HEK293T (cell line): ENCODE measurements at regions not wholly inside any gene's neighbourhood (a gene's known extent, or its start where the extent isn't known, plus 50 kb on each side); places are given as distances from the start of the nearest gene placed in this dataset.

Source experiments
- CTCF ChIA-PET: fragments of 350-600 bp; formaldehyde crosslinking; extraction: SDS; loops from one replicate; lab custom pipeline; 2021; ENCODE audit warnings: antibody characterized with exemption, inconsistent platforms; lab: Yijun Ruan, JAX
- POLR2A ChIA-PET: fragments of 350-600 bp; formaldehyde crosslinking; extraction: SDS; loops from one replicate; lab custom pipeline; 2020; ENCODE audit warnings: antibody characterized with exemption, inconsistent platforms; lab: Yijun Ruan, JAX
- DNase-seq: peaks from one replicate; pipeline ENCODE4 v3.0.0; 2012; ENCODE audit warnings: mixed read lengths; ENCODE audit errors: extremely low spot score
- ARNT ChIP-seq: fragments of 450-650 bp; IDR thresholded peaks from 2 replicates; pipeline ENCODE4 v1.6.1; 2017; ENCODE audit warnings: mild to moderate bottlenecking
- BHLHE40 ChIP-seq: fragments of 450-650 bp; IDR thresholded peaks from 2 replicates; pipeline ENCODE4 v1.6.1; 2016; ENCODE audit warnings: mild to moderate bottlenecking, moderate library complexity, borderline replicate concordance
- CTBP1 ChIP-seq: fragments of 450-650 bp; IDR thresholded peaks from 2 replicates; pipeline ENCODE4 v1.6.1; 2016; ENCODE audit warnings: borderline replicate concordance
- ELF4 ChIP-seq: fragments of 450-650 bp; IDR thresholded peaks from 2 replicates; pipeline ENCODE4 v1.6.1; 2017; ENCODE audit warnings: antibody characterized with exemption
- FOXA1 ChIP-seq: fragments of 450-650 bp; IDR thresholded peaks from 2 replicates; pipeline ENCODE4 v1.6.1; 2016; ENCODE audit warnings: mild to moderate bottlenecking
- FOXK2 ChIP-seq: fragments of 450-650 bp; IDR thresholded peaks from 2 replicates; pipeline ENCODE4 v1.6.1; 2016; ENCODE audit warnings: mild to moderate bottlenecking
- FOXM1 ChIP-seq: fragments of 450-650 bp; IDR thresholded peaks from 2 replicates; pipeline ENCODE4 v1.6.1; 2017; ENCODE audit warnings: mild to moderate bottlenecking, borderline replicate concordance
- HDGF ChIP-seq: fragments of 450-650 bp; IDR thresholded peaks from 2 replicates; pipeline ENCODE4 v1.6.1; 2017; ENCODE audit warnings: antibody characterized with exemption, borderline replicate concordance
- L3MBTL2 ChIP-seq: fragments of 450-650 bp; conservative IDR thresholded peaks from 2 replicates; pipeline ENCODE4 v1.6.1; 2016; ENCODE audit warnings: mild to moderate bottlenecking
- LEF1 ChIP-seq: fragments of 450-650 bp; IDR thresholded peaks from 2 replicates; pipeline ENCODE4 v1.6.1; 2017; ENCODE audit warnings: mild to moderate bottlenecking, borderline replicate concordance
- NFRKB ChIP-seq: fragments of 450-650 bp; IDR thresholded peaks from 2 replicates; pipeline ENCODE4 v1.6.1; 2016; ENCODE audit warnings: mild to moderate bottlenecking, moderate library complexity
- PKNOX1 ChIP-seq: fragments of 450-650 bp; IDR thresholded peaks from 2 replicates; pipeline ENCODE4 v1.6.1; 2016
- SP1 ChIP-seq: fragments of 450-650 bp; IDR thresholded peaks from 2 replicates; pipeline ENCODE4 v1.6.1; 2017
- SUZ12 ChIP-seq: fragments of 450-650 bp; IDR thresholded peaks from 2 replicates; pipeline ENCODE4 v1.6.1; 2016; ENCODE audit warnings: mild to moderate bottlenecking
- TARDBP ChIP-seq: fragments of 450-650 bp; IDR thresholded peaks from 2 replicates; pipeline ENCODE4 v1.6.1; 2016
- ZNF384 ChIP-seq: fragments of 450-650 bp; IDR thresholded peaks from 2 replicates; pipeline ENCODE4 v1.6.1; 2016

DNA sequence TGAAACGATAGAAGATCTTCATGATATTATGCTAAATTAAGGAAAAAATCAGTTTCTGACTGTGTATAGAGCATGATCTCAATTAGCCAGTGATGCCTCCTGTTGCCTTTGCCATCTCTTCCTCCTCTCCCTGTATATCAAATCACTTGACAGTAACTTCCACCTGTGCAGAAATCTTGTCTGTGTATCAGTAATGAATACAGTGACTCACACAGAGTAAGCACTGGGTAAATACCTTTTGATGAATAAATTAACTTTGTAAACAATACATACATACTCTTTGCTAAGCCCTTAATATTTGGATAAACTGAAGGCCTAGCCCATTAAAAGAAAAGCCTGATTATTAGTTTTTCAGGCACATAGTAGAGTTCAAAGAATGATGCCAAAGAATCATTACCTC is 610.6 kb upstream of the NRP1 start:
- no peak for TF ChIP-seq SUZ12
- no peak for TF ChIP-seq ZNF384
- TF ChIP-seq PKNOX1: no peak
- no peak for DNase-seq
- CTCF ChIA-PET: no interaction called here
- POLR2A ChIA-PET: no interaction called here

- POLR2A ChIA-PET: no interaction called here
- TF ChIP-seq BHLHE40 (no peak), FOXK2 (no peak), CTBP1 (no peak), TARDBP (no peak), FOXA1 (no peak), ELF4 (no peak), SUZ12 (no peak), ARNT (no peak), HDGF (no peak), SP1 (no peak), FOXM1 (no peak), PKNOX1 (no peak), L3MBTL2 (no peak), LEF1 (no peak), ZNF384 (no peak)
- no peak for DNase-seq
- CTCF ChIA-PET: no interaction called here
Observed at GRCh38 chr10:33942508-33942907, 608.0 kb upstream of the NRP1 start.

- CTCF ChIA-PET: no interaction called here
- POLR2A ChIA-PET: no interaction called here
- no peak for DNase-seq
- no peak for TF ChIP-seq SP1
- no peak for TF ChIP-seq CTBP1
- TF ChIP-seq ARNT: no peak
- no peak for TF ChIP-seq PKNOX1
- TF ChIP-seq BHLHE40: no peak
- no peak for TF ChIP-seq FOXA1
- no peak for TF ChIP-seq FOXM1
- no peak for TF ChIP-seq L3MBTL2
- TF ChIP-seq TARDBP: no peak
- no peak for TF ChIP-seq LEF1
- no peak for TF ChIP-seq SUZ12
- TF ChIP-seq ELF4: no peak
Observed at GRCh38 chr10:33939892-33940291, 605.4 kb upstream of the NRP1 start.

GRCh38 chr10:33939410-33939809 is 604.9 kb upstream of the NRP1 start:
- TF ChIP-seq ARNT: no peak
- TF ChIP-seq LEF1: no peak
- TF ChIP-seq L3MBTL2: no peak
- TF ChIP-seq NFRKB: no peak
- no peak for TF ChIP-seq SUZ12
- no peak for TF ChIP-seq ZNF384
- no peak for TF ChIP-seq ELF4
- no peak for TF ChIP-seq TARDBP
- no peak for TF ChIP-seq BHLHE40
- TF ChIP-seq FOXM1: no peak
- TF ChIP-seq HDGF: no peak
- TF ChIP-seq CTBP1: no peak
- no peak for TF ChIP-seq SP1
- no peak for DNase-seq
- CTCF ChIA-PET: no interaction called here
- POLR2A ChIA-PET: no interaction called here

- no peak for DNase-seq
- ChIA-PET CTCF (no interaction called here), POLR2A (no interaction called here)
- TF ChIP-seq FOXA1 (no peak), FOXM1 (no peak), LEF1 (no peak), FOXK2 (no peak), ZNF384 (no peak), HDGF (no peak), CTBP1 (no peak), ELF4 (no peak), NFRKB (no peak), SUZ12 (no peak), PKNOX1 (no peak), TARDBP (no peak), SP1 (no peak)
Observed at GRCh38 chr10:33938001-33938400, 603.5 kb upstream of the NRP1 start.

- TF ChIP-seq FOXK2 (no peak), CTBP1 (no peak), FOXM1 (no peak), TARDBP (no peak), SUZ12 (no peak), SP1 (no peak), HDGF (no peak), ZNF384 (no peak), BHLHE40 (no peak), LEF1 (no peak), L3MBTL2 (no peak), NFRKB (no peak), PKNOX1 (no peak), FOXA1 (no peak), ARNT (no peak), ELF4 (no peak)
- CTCF ChIA-PET: interaction anchor here (0.6 kb wide), 1 partner anchor 402 kb away, joined by 3 read pairs; no protein-coding TSS in a partner anchor
- no peak for DNase-seq
- POLR2A ChIA-PET: no interaction called here
Observed at GRCh38 chr10:33937036-33937730, 602.7 kb upstream of the NRP1 start.
